IPS DF 19.7 (cell line): ENCODE measurements at regions not wholly inside any gene's neighbourhood (a gene's known extent, or its start where the extent isn't known, plus 50 kb on each side); places are given as distances from the start of the nearest gene placed in this dataset.

Experiments
- DNase-seq: peaks from one replicate; pipeline ENCODE4 v3.0.0-alpha.2; 2013; ENCODE audit warnings: low read depth, low spot score

- DNase-seq, result no peak
These were observed 111.4 kb upstream of the TMEM132C start for GRCh38 chr12:128155571-128155970.

GRCh38 chr12:128163086-128163485, 103.9 kb upstream of the TMEM132C start:
- no peak for DNase-seq

DNA sequence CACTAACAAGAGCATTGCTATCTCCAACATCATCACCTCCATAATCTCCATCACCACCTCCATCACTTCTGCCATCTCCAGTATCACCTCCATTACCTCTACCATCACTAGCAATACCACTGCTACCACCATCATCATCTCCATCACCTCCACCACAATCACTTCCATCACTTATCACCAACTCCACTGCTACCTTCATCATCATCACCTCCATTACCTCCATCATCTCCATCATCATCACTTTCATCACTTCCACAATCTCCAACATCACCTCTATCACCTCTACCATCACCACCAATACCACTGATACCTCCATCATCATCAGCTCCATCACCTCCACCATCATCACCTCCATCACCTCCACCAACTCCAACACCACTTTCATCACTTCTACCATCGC, 102.4 kb upstream of the TMEM132C start:
- no peak for DNase-seq

- no peak for DNase-seq
These were observed 101.6 kb upstream of the TMEM132C start for GRCh38 chr12:128165387-128165786.

- no peak for DNase-seq
These were observed 98.7 kb upstream of the TMEM132C start for GRCh38 chr12:128168273-128168672.

DNA sequence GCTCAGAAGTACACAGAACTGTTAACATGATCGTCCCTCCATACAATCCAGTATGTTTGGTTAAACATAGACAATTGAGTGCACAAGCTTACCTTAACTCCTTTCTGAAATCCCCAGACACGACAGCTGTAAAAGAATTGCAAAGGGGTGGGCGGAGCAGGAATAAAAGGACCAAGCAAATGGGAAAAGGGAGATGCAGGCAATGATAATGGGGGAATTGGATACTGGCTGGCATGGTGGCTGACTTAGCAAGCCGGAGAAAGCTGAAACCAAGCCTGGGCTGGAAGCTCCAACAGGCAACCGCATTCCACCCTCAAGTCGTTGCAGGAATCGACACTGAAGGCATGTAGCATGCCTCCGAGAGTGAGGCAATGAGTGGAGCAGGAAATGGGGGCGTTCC, 96.8 kb upstream of the TMEM132C start:
- DNase-seq, result no peak

GRCh38 chr12:128178565-128178964, 88.4 kb upstream of the TMEM132C start:
- no peak for DNase-seq

GRCh38 chr12:128178966-128179365, 88.0 kb upstream of the TMEM132C start:
- no peak for DNase-seq

DNA sequence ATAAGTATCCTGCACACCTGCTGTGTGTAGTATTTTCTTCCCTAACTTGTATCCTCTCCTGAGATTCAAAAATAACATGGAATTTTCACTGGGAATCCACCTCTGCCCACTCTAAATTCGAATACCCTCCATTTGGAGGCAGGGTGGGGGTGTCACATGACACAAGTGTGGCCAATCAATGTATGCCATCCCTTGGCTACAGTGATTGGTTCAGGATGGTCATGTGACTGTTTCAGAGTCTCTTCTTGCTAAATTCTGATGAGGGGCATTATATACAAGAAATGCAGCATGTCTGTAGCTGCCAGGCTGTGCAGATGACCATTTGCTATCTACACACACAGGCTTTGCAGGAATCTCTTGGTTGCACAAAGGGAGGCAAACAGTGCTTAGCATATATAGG, 86.8 kb upstream of the TMEM132C start:
- no peak for DNase-seq

GRCh38 chr12:128190052-128190451, 76.9 kb upstream of the TMEM132C start:
- no peak for DNase-seq

GRCh38 chr12:128190614-128191013, 76.4 kb upstream of the TMEM132C start:
- no peak for DNase-seq

DNA sequence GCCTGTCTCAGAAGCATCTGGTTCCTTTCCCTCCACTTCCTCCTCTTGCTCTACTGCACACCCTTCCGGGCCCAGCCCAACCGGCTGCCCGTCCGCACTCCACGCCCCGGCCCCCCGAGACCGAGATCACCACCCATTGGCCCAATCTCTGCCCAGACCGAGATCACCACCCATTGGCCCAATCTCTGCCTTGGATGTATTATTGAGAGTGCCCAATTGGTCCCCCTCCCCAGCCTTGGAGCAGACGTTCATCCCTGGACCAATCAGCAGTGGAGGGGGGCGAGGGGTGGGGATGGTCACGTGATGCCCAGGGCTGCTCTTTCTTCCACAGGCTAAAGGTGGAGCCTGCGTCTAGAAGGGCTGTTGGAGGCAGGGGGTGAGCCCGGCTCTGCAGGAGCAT, 75.6 kb upstream of the TMEM132C start:
- no peak for DNase-seq

- DNase-seq, result no peak
These were observed 62.3 kb upstream of the TMEM132C start for GRCh38 chr12:128204711-128205110.

DNA sequence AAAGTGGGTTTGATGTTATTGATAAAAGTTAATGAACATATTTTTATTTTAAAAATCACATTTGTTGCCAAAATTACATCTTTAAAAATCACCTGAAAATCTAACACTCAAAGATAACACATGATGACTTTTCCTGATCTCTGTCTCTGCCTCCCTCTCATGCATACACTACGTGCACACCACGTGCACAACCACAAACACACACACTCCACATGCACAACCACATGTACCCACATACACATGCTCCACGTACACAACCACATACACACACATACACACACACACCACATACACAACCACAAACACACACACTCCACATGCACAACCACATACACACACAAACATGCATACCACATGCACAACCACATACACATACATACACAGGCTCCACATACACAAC, 61.8 kb upstream of the TMEM132C start:
- no peak for DNase-seq

DNA sequence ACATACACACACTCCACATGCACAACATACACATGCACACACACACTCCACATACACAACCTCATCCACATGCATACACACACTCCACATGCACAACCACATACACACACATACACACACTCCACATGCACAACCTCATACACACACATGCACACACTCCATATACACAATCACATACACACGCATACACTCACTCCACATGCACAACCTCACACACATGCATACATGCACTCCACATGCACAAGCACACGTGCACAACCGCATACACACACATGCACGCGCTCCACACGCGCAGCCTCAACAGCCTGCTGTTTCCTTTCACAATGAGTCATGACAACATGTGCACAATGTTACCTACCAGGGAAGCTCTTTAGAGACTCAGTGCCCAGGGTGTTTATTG, 61.2 kb upstream of the TMEM132C start:
- no peak for DNase-seq
